GM12872 (cell line): ENCODE measurements at regions not wholly inside any gene's neighbourhood (a gene's known extent, or its start where the extent isn't known, plus 50 kb on each side); places are given as distances from the start of the nearest gene placed in this dataset.

Experiments used
- TF ChIP-seq, protein P1 (sequence below): IDR thresholded peaks from 3 replicates; pipeline ENCODE4 v1.5.1; 2011; ENCODE audit warnings: low read depth, mild to moderate bottlenecking, low read length, moderate library complexity; ENCODE audit not compliant: insufficient read depth

DNA sequence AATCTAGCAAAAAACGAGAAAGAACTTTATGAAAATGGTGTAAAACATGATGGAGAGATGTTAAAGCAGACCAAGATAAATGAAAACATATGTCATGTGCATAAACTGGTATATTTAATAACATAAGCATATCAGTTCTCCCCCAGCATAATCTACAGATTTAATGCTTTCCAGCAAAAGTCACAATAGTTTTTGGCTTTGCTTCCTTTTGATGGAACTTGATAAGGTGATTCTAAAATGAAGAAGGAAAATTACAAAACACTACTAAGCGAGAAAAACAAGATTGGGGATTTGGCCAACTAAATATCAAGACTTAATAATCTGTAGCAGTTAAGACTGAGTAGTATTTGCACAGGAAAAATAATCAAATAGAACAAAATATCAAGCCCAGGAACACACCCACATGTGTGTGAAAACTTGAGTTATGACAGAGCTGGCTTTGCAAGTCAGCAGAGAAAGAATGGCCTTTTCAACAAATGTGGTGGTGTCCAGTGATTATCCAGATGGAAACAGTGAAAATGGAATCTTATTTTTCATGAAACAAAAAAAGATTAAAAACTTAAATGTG is 83.7 kb upstream of the L3MBTL4 start:
- TF ChIP-seq, protein P1, sequence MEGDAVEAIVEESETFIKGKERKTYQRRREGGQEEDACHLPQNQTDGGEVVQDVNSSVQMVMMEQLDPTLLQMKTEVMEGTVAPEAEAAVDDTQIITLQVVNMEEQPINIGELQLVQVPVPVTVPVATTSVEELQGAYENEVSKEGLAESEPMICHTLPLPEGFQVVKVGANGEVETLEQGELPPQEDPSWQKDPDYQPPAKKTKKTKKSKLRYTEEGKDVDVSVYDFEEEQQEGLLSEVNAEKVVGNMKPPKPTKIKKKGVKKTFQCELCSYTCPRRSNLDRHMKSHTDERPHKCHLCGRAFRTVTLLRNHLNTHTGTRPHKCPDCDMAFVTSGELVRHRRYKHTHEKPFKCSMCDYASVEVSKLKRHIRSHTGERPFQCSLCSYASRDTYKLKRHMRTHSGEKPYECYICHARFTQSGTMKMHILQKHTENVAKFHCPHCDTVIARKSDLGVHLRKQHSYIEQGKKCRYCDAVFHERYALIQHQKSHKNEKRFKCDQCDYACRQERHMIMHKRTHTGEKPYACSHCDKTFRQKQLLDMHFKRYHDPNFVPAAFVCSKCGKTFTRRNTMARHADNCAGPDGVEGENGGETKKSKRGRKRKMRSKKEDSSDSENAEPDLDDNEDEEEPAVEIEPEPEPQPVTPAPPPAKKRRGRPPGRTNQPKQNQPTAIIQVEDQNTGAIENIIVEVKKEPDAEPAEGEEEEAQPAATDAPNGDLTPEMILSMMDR: no peak

DNA sequence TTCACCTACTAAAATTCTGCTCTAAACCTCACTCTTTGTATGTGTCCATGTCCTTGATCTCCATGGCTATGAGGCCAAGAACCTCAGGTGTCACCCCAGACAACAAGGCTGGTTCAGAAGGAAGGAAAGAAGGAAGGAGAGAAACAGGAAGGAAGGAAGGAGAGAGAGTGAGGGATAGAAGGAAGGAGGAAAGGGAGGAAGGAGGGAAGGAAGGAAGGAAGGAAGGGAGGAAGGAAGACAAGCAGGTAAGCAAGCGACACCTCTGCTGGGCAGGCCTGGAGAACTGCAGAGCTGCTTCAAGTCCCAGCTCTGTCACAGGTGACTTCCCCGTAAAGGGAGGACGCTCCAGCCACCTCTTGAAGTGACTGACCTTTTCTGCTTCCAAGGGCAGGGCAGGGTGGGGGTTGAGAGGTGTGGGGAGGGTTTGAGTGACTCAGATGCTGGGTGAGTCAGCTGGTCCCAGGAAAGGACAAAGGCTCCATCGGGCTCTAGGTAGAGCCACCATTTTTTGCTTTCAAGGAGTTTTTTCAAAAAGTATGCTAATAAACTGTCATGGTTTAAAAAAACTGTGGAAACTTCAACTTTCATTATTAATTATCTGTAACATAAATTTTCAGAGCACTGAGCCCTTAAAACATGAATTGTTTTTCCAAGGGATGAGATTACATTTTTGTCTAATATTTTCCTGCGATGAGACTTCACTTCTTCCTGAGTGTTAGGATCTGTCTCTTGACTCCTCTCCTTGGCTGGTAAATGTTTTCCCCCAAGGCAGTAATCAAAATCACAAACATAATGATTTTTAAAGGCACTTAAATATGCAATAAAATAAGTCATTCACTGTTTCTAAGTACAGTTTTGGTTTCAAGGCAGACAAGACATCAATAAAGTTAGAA is 90.1 kb upstream of the L3MBTL4 start:
- TF ChIP-seq, protein P1: no peak

DNA sequence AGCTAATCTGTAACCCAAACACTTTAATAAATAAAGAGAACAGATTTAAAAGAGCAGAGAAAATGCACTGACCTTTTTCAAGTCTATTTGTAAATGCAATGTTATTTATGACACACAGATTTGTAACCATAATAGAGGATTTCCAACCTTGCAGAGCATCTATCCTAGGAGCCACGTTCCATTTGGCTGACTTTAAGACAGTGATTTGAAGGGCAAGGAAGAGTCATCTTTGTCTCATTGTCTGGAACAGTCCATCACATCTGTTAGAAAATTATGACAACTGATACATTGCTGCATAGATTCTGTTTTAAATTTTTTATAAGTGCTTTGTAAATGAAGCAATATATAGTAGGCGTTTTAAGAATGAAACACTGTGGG is 90.8 kb upstream of the L3MBTL4 start:
- TF ChIP-seq, protein P1: no peak

DNA sequence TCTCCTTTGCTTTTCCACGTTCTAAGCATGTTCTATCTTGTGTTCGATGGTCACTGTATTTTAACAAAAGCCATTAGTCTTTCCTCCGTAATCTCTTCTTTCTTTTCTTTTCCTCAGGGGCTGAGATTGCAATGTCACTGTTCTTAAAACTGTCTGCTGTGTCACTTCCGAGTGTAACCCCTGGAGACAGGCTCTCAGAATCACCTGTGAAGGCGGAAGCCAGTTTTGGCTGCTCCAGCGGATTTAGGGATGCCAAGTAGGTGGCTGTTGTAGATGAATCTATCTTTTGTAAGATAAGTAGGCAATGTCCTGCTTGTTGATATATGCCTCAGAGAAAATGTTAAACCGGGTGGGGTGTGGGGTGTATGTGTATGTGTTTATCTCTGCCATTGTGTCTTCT is 94.7 kb upstream of the L3MBTL4 start:
- TF ChIP-seq, protein P1: no peak

DNA sequence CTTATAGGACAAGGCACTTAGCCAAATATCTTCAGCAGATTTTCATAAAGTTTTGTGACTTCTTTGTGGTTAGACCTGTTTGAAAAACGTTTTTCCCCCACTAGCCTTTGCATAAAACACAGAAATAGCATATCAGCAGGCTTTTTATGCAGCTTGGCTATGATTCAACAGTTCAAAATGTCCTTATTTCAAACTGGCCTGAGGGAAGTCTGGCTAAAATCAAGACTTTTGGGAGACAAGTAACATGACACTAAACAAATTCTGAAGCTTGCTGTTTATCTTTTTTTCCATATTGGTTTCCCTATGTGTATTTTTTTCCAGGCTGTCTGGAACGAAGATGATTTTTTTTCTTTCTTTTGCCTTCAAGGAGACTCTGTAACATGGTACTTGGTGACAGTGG is 95.1 kb upstream of the L3MBTL4 start:
- TF ChIP-seq, protein P1: no peak

DNA sequence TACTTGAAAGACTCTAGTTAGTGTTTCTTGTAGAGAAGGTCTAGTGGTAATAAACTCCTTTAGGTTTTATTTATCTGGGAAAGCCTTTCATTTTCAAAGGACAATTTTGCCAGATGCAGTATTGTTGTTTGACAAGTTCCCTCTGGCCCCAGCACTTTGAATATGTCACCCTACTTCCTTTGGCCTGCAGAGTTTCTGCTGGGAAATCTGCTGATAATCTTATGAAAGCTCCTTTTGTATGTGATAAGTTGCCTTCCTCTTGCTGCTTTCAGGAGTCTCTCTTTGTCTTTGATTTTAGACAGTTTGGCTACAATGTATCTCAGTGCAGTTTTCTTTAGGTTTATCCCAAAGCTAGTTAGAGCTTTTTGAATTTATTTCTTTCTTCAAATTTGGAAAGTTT is 106.2 kb upstream of the L3MBTL4 start:
- TF ChIP-seq, protein P1: no peak

DNA sequence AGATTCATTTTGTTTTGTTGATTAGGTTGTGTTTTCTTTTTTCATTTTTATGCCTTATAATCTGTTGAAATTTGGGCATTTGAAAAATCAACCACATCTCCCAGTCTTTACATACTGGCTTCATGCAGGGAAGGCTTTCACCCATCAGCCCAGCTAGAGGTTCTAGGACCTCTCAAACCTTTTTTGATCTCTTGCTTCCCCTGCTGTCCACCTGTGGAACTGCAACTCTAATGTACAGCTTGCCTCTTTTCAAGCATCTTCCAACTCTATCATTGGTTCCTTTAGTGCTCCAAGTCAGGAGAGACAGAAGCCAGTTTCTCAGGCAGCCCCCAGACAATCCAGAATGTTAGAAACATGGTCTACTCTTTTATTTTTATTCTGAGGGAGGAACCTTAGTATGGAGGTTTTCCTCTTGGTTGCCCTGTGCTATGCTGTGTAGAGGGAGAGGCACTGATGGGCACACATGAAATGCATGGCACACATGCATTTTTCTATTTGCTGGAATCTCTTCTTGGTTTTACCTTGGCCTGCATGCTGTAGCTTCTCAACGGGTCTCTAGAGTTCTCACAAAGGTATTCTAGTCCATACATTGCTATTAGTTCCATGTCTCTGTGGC is 107.2 kb upstream of the L3MBTL4 start:
- TF ChIP-seq, protein P1: peak; percentile 99
